B cell (primary cell): ENCODE measurements at regions not wholly inside any gene's neighbourhood (a gene's known extent, or its start where the extent isn't known, plus 50 kb on each side); places are given as distances from the start of the nearest gene placed in this dataset.

Experiments
- ATAC-seq: fragments of 200-7000 bp; cut with Tn5 transposase; one replicate; pipeline ENCODE4 v1.10.0; 2021; ENCODE audit warnings: low read depth, mild to moderate bottlenecking, moderate number of reproducible peaks, moderate library complexity
- CTCF ChIA-PET: fragments of 350-600 bp; sonication (Branson Sonifier 250); formaldehyde crosslinking; loops from one replicate; lab custom pipeline; 2021; ENCODE audit warnings: antibody characterized with exemption, inconsistent platforms; lab: Charles Lee
- POLR2A ChIA-PET: fragments of 350-600 bp; sonication (Branson Sonifier 250); formaldehyde crosslinking; loops from one replicate; lab custom pipeline; 2021; ENCODE audit warnings: antibody characterized with exemption; lab: Charles Lee
- DNase-seq: peaks from one replicate; pipeline ENCODE4 v3.0.0; 2013
- H2AFZ ChIP-seq: 2 replicates; pipeline ENCODE4 v1.6.1; 2012; ENCODE audit warnings: mild to moderate bottlenecking, low read depth, low read length; ENCODE audit not compliant: insufficient read depth, poor library complexity, severe bottlenecking
- H3K27ac ChIP-seq, 2 donors: 1 replicate in 1 of 2; 2 replicates in 1 of 2; pipeline ENCODE4 v1.5.1; 2012 to 2013; ENCODE audit warnings: low read length in 2 of 2, mild to moderate bottlenecking in 2 of 2, moderate library complexity in 1 of 2
- H3K27me3 ChIP-seq, 4 experiments: fragments of 200-600 bp in 1 of 4; sonication (generic) in 1 of 4; replicated peaks in 1 of 4; 1 replicate in 2 of 4; 2 replicates in 2 of 4; pipeline versions ENCODE4 v1.6.1 to v1.7.0; 2013 to 2016; ENCODE audit warnings: low read length in 3 of 4, mild to moderate bottlenecking in 2 of 4, mixed read lengths in 1 of 4, moderate library complexity in 1 of 4; ENCODE audit not compliant: insufficient read depth in 4 of 4, control insufficient read depth in 3 of 4; ENCODE audit errors: control extremely low read depth in 1 of 4
- H3K36me3 ChIP-seq, 2 experiments: replicated peaks in 1 of 2; 1 replicate in 1 of 2; 2 replicates in 1 of 2; pipeline versions ENCODE4 v1.6.1 to v1.7.1; 2013; ENCODE audit warnings: low read length in 1 of 2; ENCODE audit not compliant: insufficient read depth in 2 of 2, control insufficient read depth in 1 of 2; ENCODE audit errors: control extremely low read depth in 1 of 2, extremely low read depth in 1 of 2
- H3K4me1 ChIP-seq, 2 donors: fragments of 200-600 bp in 1 of 2; sonication (generic) in 1 of 2; 1 replicate in 1 of 2; 2 replicates in 1 of 2; pipeline versions ENCODE4 v1.5.1 to v1.6.1; 2013 to 2017; ENCODE audit warnings: low read length in 2 of 2; ENCODE audit not compliant: control insufficient read depth in 2 of 2, insufficient read depth in 2 of 2
- H3K4me2 ChIP-seq: replicated peaks from 2 replicates; pipeline ENCODE3; 2012; ENCODE audit warnings: mild to moderate bottlenecking, low read depth, low read length; ENCODE audit not compliant: poor library complexity, severe bottlenecking
- H3K4me3 ChIP-seq, 5 experiments: fragments of 200-600 bp in 1 of 5; sonication (generic) in 1 of 5; 1 replicate in 3 of 5; 2 replicates in 2 of 5; pipeline versions ENCODE4 v1.5.1 to v1.7.0; 2011 to 2016; ENCODE audit warnings: low read length in 4 of 5, mild to moderate bottlenecking in 4 of 5, low read depth in 2 of 5, control low read depth in 1 of 5, moderate library complexity in 1 of 5; ENCODE audit not compliant: insufficient read depth in 1 of 5; ENCODE audit errors: control extremely low read depth in 1 of 5, extremely low read depth in 1 of 5
- H3K79me2 ChIP-seq: fragments of 200-600 bp; sonication (generic); one replicate; pipeline ENCODE4 v1.6.0; 2016; ENCODE audit warnings: low read length; ENCODE audit not compliant: control insufficient read depth, insufficient read depth
- H3K9ac ChIP-seq: fragments of 200-600 bp; sonication (generic); 2 replicates; pipeline ENCODE4 v1.6.1; 2017; ENCODE audit warnings: mild to moderate bottlenecking, low read length, moderate library complexity
- H3K9me3 ChIP-seq, 3 donors: one replicate each; pipeline versions ENCODE4 v1.6.1 to v1.7.1; 2013; ENCODE audit warnings: low read length in 2 of 3; ENCODE audit not compliant: control insufficient read depth in 2 of 3, insufficient read depth in 1 of 3; ENCODE audit errors: control extremely low read depth in 1 of 3
- H4K20me1 ChIP-seq: 2 replicates; pipeline ENCODE4 v1.6.0; 2012; ENCODE audit warnings: mild to moderate bottlenecking, low read length; ENCODE audit not compliant: insufficient read depth, control insufficient read depth, poor library complexity, severe bottlenecking
- H3K27ac Mint-ChIP-seq: one replicate; pipeline ENCODE4 v1.8.0; 2021; ENCODE audit warnings: mixed read lengths
- H3K27me3 Mint-ChIP-seq: one replicate; pipeline ENCODE4 v1.8.0; 2021; ENCODE audit warnings: mixed read lengths
- H3K4me1 Mint-ChIP-seq: one replicate; pipeline ENCODE4 v1.8.0; 2021; ENCODE audit warnings: mixed read lengths
- H3K4me3 Mint-ChIP-seq: one replicate; pipeline ENCODE4 v1.8.0; 2021; ENCODE audit warnings: mixed read lengths
- H3K9me3 Mint-ChIP-seq: one replicate; pipeline ENCODE4 v1.8.0; 2022; ENCODE audit warnings: mixed read lengths; ENCODE audit not compliant: insufficient read depth
- EZH2 ChIP-seq: IDR thresholded peaks from 2 replicates; pipeline ENCODE4 v1.6.1; 2012; ENCODE audit warnings: borderline replicate concordance, low read depth, mild to moderate bottlenecking, moderate library complexity, low read length; ENCODE audit not compliant: insufficient read depth, poor library complexity, severe bottlenecking
- WGBS: methylation state at CpG from one replicate; pipeline ENCODE4 v1.1.5; 2013; ENCODE audit warnings: missing lambda C conversion rate; ENCODE audit not compliant: insufficient coverage; 5-methylcytosine and 5-hydroxymethylcytosine counted together
- intact Hi-C: fragments of 100-400 bp; cut with micrococcal nuclease; formaldehyde crosslinking; loops from one replicate; pipeline ENCODE4 v1.10.0; 2022
- TF ChIP-seq, protein P1 (sequence below): fragments of 200-600 bp; IDR thresholded peaks from one replicate; pipeline ENCODE4 v1.8.0; 2022; ENCODE audit warnings: antibody characterized with exemption, mild to moderate bottlenecking

- Histone ChIP-seq H3K4me3 (no peak overlapping the region), H3K9me3 (no peaks in the 10 kb centered on the region), H3K27ac (no peak overlapping the region), H3K27me3 (no peaks in the 10 kb centered on the region), H2AFZ (no peak overlapping the region), H3K4me1 (no peaks in the 10 kb centered on the region), H3K36me3 (no peaks in the 10 kb centered on the region), H3K79me2 (no peaks in the 10 kb centered on the region), H4K20me1 (no peaks in the 10 kb centered on the region), H3K9ac (no peak overlapping the region), H3K4me2 (no peak overlapping the region)
- no CpG with 5 or more reads among the region's 4 CpGs for WGBS
- Mint-ChIP-seq H3K27ac (no peak overlapping the region), H3K9me3 (no peaks in the 10 kb centered on the region), H3K4me1 (no peaks in the 10 kb centered on the region), H3K27me3 (no peaks in the 10 kb centered on the region), H3K4me3 (no peak overlapping the region)
- ATAC-seq (no peak), DNase-seq (no peak)
- POLR2A ChIA-PET = no interaction called here
- CTCF ChIA-PET = no interaction called here
- intact Hi-C loops = no loop called here
- no peak for TF ChIP-seq EZH2
- TF ChIP-seq, protein P1, sequence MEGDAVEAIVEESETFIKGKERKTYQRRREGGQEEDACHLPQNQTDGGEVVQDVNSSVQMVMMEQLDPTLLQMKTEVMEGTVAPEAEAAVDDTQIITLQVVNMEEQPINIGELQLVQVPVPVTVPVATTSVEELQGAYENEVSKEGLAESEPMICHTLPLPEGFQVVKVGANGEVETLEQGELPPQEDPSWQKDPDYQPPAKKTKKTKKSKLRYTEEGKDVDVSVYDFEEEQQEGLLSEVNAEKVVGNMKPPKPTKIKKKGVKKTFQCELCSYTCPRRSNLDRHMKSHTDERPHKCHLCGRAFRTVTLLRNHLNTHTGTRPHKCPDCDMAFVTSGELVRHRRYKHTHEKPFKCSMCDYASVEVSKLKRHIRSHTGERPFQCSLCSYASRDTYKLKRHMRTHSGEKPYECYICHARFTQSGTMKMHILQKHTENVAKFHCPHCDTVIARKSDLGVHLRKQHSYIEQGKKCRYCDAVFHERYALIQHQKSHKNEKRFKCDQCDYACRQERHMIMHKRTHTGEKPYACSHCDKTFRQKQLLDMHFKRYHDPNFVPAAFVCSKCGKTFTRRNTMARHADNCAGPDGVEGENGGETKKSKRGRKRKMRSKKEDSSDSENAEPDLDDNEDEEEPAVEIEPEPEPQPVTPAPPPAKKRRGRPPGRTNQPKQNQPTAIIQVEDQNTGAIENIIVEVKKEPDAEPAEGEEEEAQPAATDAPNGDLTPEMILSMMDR = no peak
Measured at GRCh38 chr10:8766899-8767298, 712.4 kb downstream of the GATA3 start.

DNA sequence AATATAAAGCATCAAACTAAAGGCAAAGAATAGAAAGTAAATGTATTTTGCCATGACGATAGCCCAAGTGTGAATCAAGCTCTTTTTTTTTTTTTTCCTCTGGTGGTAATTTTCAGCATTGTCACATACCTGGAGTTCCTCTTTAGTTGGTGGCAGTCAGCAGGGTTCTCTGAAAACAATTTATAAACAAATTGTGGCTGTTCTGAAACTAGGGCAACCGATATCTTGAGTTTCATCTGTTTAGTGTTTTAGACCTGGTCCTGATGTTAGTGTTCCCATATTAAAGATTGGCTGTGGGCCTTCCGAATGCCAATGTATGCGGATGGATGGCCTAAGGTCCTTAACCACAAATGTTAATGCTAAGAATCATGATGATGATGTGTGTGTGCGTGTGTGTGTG is 713.1 kb downstream of the GATA3 start:
- intact Hi-C loops = no loop called here
- 80% methylated on average over 4 of the region's 5 CpGs for WGBS
- POLR2A ChIA-PET = no interaction called here
- CTCF ChIA-PET = no interaction called here
- Histone ChIP-seq H3K36me3 (no peaks in the 10 kb centered on the region), H3K27ac (no peak overlapping the region), H3K9me3 (no peaks in the 10 kb centered on the region), H2AFZ (no peak overlapping the region), H3K4me2 (no peak overlapping the region), H3K9ac (no peak overlapping the region), H3K4me3 (no peak overlapping the region), H4K20me1 (no peaks in the 10 kb centered on the region), H3K27me3 (no peaks in the 10 kb centered on the region), H3K79me2 (no peaks in the 10 kb centered on the region), H3K4me1 (no peaks in the 10 kb centered on the region)
- no peak overlapping the region for H3K4me3 Mint-ChIP-seq
- H3K4me1 Mint-ChIP-seq = no peaks in the 10 kb centered on the region
- ATAC-seq = no peak
- no peak for DNase-seq
- no peaks in the 10 kb centered on the region for H3K9me3 Mint-ChIP-seq
- no peaks in the 10 kb centered on the region for H3K27me3 Mint-ChIP-seq
- no peak for TF ChIP-seq EZH2
- TF ChIP-seq, protein P1 = no peak
- no peak overlapping the region for H3K27ac Mint-ChIP-seq
